ENCODE measurements at regions not wholly inside any gene's neighbourhood (a gene's known extent, or its start where the extent isn't known, plus 50 kb on each side); places are given as distances from the start of the nearest gene placed in this dataset.

DNA sequence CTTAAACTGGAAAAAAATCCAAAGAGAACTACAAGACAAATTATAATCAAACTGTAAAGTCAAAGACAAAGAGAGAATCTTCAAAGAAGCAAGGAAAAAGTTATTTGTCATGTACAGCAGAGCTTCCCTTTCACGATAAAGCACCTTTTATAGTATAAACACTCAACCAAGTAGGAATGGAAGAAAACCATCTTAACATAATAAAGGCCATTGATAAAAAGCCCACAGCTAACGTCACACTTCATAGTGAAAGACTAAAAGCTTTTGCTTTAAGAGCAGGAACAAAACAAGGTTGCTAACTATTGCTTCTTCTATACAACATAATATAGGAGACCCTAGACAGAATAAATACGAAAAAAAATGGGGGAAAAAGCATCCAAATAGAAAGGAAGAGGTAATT is 595.7 kb upstream of the POU3F4 start:
- DNase-seq, result no peak
- no peak for TF ChIP-seq GATA1 (IDR thresholded peaks at IDR 0.05; ENCODE audit: low read depth, low read length)

DNA sequence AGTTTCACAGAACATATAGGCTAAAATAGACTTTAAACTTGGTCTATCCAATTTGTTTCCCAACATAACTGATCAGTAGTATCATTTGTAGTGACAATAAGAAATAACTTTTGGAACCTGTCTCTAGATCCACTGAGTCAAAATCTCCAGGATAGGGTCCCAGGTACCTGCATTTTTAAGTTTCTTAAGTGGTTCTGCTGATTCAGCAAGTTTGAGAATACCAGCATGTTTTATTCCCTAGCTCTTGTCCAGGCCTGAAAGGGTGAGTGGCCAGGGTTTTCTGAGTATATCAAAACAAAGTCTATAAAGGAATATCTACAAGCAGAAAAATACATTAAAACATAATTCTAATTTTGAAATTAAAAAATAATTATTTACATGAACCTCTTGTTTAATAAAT is 573.1 kb upstream of the POU3F4 start:
- no peak for DNase-seq
- TF ChIP-seq GATA1 (IDR thresholded peaks at IDR 0.05; ENCODE audit: low read depth, low read length) (no peak), POLR2A (IDR thresholded peaks at IDR 0.05; ENCODE audit: low read length) (no peak)

- no peak for DNase-seq
- TF ChIP-seq GATA1 (IDR thresholded peaks at IDR 0.05; ENCODE audit: low read depth, low read length) (no peak), POLR2A (IDR thresholded peaks at IDR 0.05; ENCODE audit: low read length) (no peak)
These were observed 562.8 kb upstream of the POU3F4 start for GRCh38 chrX:82945332-82945731.

DNA sequence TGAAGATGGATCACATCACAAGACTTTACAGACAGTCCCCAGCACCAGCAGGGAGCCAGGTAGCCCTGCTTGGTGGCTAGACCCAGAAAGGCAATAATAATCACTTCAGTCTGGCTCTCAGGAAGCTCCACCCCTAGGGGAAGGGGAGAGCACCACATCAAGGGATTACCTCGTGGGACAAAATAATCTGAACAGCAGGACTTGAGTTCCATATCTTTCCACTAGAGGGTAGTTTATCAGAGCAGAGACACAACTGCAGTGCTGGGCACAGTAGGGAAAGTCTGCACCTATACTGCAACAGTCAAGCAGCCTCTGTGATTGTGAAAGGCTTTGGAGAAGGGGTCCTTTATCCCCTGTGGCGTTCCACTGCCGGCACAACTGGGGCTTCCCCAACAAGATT is 547.0 kb upstream of the POU3F4 start:
- DNase-seq, result no peak
- TF ChIP-seq POLR2A (IDR thresholded peaks at IDR 0.05; ENCODE audit: low read length) (no peak), GATA1 (IDR thresholded peaks at IDR 0.05; ENCODE audit: low read depth, low read length) (no peak)

GRCh38 chrX:82973646-82974045 is 534.4 kb upstream of the POU3F4 start:
- no peak for DNase-seq
- no peak for TF ChIP-seq GATA1 (IDR thresholded peaks at IDR 0.05; ENCODE audit: low read depth, low read length)
- TF ChIP-seq POLR2A (IDR thresholded peaks at IDR 0.05; ENCODE audit: low read length), result no peak

- no peak for DNase-seq
- no peak for TF ChIP-seq POLR2A (IDR thresholded peaks at IDR 0.05; ENCODE audit: low read length)
- TF ChIP-seq GATA1 (IDR thresholded peaks at IDR 0.05; ENCODE audit: low read depth, low read length), result no peak
These were observed 509.9 kb upstream of the POU3F4 start for GRCh38 chrX:82998163-82998562.

DNA sequence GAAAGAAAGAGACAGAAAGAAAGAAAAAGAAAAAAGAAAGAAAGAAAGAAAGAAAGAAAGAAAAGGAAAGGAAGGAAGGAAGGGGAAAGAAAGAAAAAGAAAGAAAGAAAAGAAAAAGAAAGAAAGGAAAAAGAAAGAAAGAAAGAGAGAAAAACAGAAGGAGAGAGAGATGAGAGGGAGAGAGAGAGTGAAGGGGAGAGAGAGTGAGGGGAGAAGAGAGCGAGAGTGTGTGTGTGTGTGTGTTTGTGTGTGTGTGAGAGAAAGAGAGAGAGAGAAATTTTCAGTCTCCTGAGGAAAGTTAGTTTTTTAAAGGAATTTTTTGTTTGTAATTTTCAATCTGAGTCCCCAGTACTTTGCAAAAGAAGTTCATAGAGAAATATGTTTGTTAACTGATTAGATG is 504.1 kb upstream of the POU3F4 start:
- TF ChIP-seq GATA1 (IDR thresholded peaks at IDR 0.05; ENCODE audit: low read depth, low read length) (no peak), POLR2A (IDR thresholded peaks at IDR 0.05; ENCODE audit: low read length) (no peak)
- no peak for DNase-seq

DNA sequence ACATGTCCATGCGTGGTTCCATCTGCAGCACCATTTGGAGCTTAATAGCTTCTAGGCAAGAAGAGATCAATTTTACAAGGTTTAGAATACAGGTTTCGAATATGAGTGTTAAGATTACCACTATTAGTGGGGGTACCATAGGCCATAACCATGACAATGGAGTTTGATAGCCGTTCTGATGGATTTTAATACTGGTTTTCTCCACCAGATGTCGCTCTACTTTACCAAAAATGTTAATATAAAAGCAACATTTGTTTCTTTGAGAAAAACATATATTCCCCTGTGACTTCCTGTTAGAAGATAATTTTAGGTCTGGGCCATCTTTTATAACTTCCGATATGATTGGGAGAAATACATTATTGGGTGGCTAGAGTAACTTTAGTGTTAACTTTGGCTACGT is 499.7 kb upstream of the POU3F4 start:
- peak in 1 of 2 experiments; percentile 4 for DNase-seq
- TF ChIP-seq POLR2A (IDR thresholded peaks at IDR 0.05; ENCODE audit: low read length), result no peak
- no peak for TF ChIP-seq GATA1 (IDR thresholded peaks at IDR 0.05; ENCODE audit: low read depth, low read length)

DNA sequence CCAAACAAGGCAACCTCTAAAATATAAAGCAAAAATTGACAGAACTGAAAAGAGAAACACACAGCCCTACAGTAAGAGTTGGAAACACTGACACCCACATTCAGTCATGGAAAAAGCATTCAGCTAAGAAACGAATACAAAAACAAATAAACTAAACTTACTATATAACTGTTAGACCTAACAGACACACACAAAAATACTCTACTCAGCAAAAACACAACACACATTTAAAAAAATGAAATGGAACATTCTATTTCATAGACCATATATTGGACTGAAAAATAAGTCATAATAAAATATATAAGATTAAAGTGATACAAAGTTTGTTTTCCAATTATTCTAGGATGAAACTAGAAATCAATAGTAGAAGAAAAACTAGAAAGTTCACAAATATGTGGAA is 488.8 kb upstream of the POU3F4 start:
- TF ChIP-seq GATA1 (IDR thresholded peaks at IDR 0.05; ENCODE audit: low read depth, low read length) (no peak), POLR2A (IDR thresholded peaks at IDR 0.05; ENCODE audit: low read length) (no peak)
- no peak for DNase-seq

DNA sequence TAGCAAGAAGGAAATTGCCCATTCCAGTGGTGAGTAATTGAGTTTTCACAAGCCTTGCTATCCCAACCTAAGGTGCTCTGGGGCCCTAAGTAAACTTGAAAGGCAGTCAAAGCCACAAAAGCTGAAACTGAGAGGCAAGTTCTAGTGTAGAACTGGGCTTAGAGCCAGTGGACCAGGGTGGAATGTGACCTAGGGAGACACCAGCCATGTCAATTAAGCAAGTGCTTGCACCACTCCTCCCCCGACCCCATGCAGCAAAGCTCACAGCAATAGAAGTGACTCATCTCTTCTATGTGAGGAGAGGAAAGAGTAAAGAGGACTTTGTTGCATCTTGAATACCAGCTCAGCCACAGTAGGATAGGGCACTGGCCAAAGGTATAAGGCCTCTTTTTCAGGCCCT is 486.1 kb upstream of the POU3F4 start:
- no peak for TF ChIP-seq GATA1 (IDR thresholded peaks at IDR 0.05; ENCODE audit: low read depth, low read length)
- TF ChIP-seq POLR2A (IDR thresholded peaks at IDR 0.05; ENCODE audit: low read length), result no peak
- no peak for DNase-seq

Data from erythroblast (primary cell).